ENCODE measurements at regions not wholly inside any gene's neighbourhood (a gene's known extent, or its start where the extent isn't known, plus 50 kb on each side); places are given as distances from the start of the nearest gene placed in this dataset.

DNA sequence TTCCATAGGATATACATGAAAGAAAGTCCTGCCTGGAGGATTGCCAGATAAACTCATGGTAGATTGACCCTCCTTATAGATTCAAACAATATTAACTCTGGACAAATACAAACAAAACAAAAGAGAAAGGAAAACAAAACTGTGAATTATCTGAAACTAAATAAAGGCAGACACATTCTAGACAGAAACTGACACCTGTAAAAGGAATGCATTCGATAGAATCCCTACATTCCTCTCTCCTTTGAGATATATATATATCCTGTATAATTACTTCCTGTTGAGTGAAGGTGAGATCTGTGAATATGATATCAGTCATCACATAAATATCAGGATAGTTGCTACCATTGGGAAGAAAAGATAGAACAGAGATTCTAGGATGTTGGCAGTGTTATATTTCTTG, 948.4 kb upstream of the ATXN7L3B start:
- TF ChIP-seq, protein P1, sequence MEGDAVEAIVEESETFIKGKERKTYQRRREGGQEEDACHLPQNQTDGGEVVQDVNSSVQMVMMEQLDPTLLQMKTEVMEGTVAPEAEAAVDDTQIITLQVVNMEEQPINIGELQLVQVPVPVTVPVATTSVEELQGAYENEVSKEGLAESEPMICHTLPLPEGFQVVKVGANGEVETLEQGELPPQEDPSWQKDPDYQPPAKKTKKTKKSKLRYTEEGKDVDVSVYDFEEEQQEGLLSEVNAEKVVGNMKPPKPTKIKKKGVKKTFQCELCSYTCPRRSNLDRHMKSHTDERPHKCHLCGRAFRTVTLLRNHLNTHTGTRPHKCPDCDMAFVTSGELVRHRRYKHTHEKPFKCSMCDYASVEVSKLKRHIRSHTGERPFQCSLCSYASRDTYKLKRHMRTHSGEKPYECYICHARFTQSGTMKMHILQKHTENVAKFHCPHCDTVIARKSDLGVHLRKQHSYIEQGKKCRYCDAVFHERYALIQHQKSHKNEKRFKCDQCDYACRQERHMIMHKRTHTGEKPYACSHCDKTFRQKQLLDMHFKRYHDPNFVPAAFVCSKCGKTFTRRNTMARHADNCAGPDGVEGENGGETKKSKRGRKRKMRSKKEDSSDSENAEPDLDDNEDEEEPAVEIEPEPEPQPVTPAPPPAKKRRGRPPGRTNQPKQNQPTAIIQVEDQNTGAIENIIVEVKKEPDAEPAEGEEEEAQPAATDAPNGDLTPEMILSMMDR (conservative IDR thresholded peaks at IDR 0.05; ENCODE audit: low read depth in 2 of 2): no peak
- TF ChIP-seq, protein P2, sequence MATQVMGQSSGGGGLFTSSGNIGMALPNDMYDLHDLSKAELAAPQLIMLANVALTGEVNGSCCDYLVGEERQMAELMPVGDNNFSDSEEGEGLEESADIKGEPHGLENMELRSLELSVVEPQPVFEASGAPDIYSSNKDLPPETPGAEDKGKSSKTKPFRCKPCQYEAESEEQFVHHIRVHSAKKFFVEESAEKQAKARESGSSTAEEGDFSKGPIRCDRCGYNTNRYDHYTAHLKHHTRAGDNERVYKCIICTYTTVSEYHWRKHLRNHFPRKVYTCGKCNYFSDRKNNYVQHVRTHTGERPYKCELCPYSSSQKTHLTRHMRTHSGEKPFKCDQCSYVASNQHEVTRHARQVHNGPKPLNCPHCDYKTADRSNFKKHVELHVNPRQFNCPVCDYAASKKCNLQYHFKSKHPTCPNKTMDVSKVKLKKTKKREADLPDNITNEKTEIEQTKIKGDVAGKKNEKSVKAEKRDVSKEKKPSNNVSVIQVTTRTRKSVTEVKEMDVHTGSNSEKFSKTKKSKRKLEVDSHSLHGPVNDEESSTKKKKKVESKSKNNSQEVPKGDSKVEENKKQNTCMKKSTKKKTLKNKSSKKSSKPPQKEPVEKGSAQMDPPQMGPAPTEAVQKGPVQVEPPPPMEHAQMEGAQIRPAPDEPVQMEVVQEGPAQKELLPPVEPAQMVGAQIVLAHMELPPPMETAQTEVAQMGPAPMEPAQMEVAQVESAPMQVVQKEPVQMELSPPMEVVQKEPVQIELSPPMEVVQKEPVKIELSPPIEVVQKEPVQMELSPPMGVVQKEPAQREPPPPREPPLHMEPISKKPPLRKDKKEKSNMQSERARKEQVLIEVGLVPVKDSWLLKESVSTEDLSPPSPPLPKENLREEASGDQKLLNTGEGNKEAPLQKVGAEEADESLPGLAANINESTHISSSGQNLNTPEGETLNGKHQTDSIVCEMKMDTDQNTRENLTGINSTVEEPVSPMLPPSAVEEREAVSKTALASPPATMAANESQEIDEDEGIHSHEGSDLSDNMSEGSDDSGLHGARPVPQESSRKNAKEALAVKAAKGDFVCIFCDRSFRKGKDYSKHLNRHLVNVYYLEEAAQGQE (IDR thresholded peaks at IDR 0.05; ENCODE audit: unreplicated experiment): no peak
- TF ChIP-seq POLR2AphosphoS5 (IDR thresholded peaks at IDR 0.05; ENCODE audit: low read depth) (no peak), JUNB (IDR thresholded peaks at IDR 0.05; ENCODE audit: unreplicated experiment) (no peak), NANOG (IDR thresholded peaks at IDR 0.05; ENCODE audit: borderline replicate concordance) (no peak), EZH2phosphoT487 (IDR thresholded peaks at IDR 0.05; ENCODE audit: unreplicated experiment) (no peak), EZH2 (IDR thresholded peaks at IDR 0.05; ENCODE audit: low read depth, unreplicated experiment) (no peak)

Measured in GM23338 (cell line).